Activated T-helper 1 cell treated with anti-CD3 and anti-CD28 coated beads, Interleukin-2, amount 50 U/mL, for 16 hours (primary cell): ENCODE measurements at regions not wholly inside any gene's neighbourhood (a gene's known extent, or its start where the extent isn't known, plus 50 kb on each side); places are given as distances from the start of the nearest gene placed in this dataset.
"Not testable (repeated sequence)": the region's sequence is repeated elsewhere in the genome, so short reads cannot be mapped to it uniquely, and the experiment has no call there.

Experiments used
- DNase-seq, 2 donors: peaks; one replicate each; pipeline ENCODE4 v3.0.0-alpha.2; 2020; ENCODE audit warnings: low read depth in 1 of 2, low spot score in 1 of 2

- no peak for DNase-seq
These were observed 268.1 kb upstream of the PLPP4 start for GRCh38 chr10:120188950-120189349.

GRCh38 chr10:120195984-120196712, 260.9 kb upstream of the PLPP4 start:
- no peak for DNase-seq

- DNase-seq = no peak
These were observed 252.2 kb upstream of the PLPP4 start for GRCh38 chr10:120204877-120205276.

- no peak for DNase-seq
These were observed 251.5 kb upstream of the PLPP4 start for GRCh38 chr10:120205368-120206018.

GRCh38 chr10:120208488-120208887, 248.5 kb upstream of the PLPP4 start:
- no peak for DNase-seq

- DNase-seq = no peak
These were observed 247.8 kb upstream of the PLPP4 start for GRCh38 chr10:120209124-120209762.

- DNase-seq = no peak
These were observed 244.8 kb upstream of the PLPP4 start for GRCh38 chr10:120212275-120212674.

GRCh38 chr10:120213283-120213682, 243.7 kb upstream of the PLPP4 start:
- not testable (repeated sequence) for DNase-seq

- no peak for DNase-seq
These were observed 239.3 kb upstream of the PLPP4 start for GRCh38 chr10:120217736-120218135.

GRCh38 chr10:120221873-120222485, 235.0 kb upstream of the PLPP4 start:
- no peak for DNase-seq

GRCh38 chr10:120229641-120230040, 227.4 kb upstream of the PLPP4 start:
- no peak for DNase-seq

- not testable (repeated sequence) for DNase-seq
These were observed 217.3 kb upstream of the PLPP4 start for GRCh38 chr10:120239695-120240094.

- DNase-seq = no peak
These were observed 205.1 kb upstream of the PLPP4 start for GRCh38 chr10:120251821-120252442.

GRCh38 chr10:120253131-120253530, 203.9 kb upstream of the PLPP4 start:
- no peak for DNase-seq

GRCh38 chr10:120260456-120260855, 196.6 kb upstream of the PLPP4 start:
- no peak for DNase-seq

- no peak for DNase-seq
These were observed 194.0 kb upstream of the PLPP4 start for GRCh38 chr10:120262857-120263547.

GRCh38 chr10:120266022-120266421, 191.0 kb upstream of the PLPP4 start:
- DNase-seq = no peak

- no peak for DNase-seq
These were observed 186.1 kb upstream of the PLPP4 start for GRCh38 chr10:120270906-120271305.

GRCh38 chr10:120271696-120272095, 185.3 kb upstream of the PLPP4 start:
- no peak for DNase-seq

GRCh38 chr10:120272350-120272749, 184.7 kb upstream of the PLPP4 start:
- no peak for DNase-seq

GRCh38 chr10:120278069-120278468, 179.0 kb upstream of the PLPP4 start:
- DNase-seq = no peak
